H54 (cell line): ENCODE measurements at regions not wholly inside any gene's neighbourhood (a gene's known extent, or its start where the extent isn't known, plus 50 kb on each side); places are given as distances from the start of the nearest gene placed in this dataset.

Experiments
- DNase-seq: peaks from one replicate; pipeline ENCODE4 v3.0.0; 2011; ENCODE audit warnings: low spot score, mixed read lengths; ENCODE audit not compliant: insufficient read length
- FAIRE-seq: peaks from 3 replicates; lab custom pipeline; 2011; peaks lifted over from hg19 to GRCh38; lab: Jason Lieb, UNC
- POLR2A ChIP-seq: IDR thresholded peaks from 2 replicates; pipeline ENCODE4 v1.6.1; 2011; ENCODE audit warnings: low read depth, mild to moderate bottlenecking, low read length

GRCh38 chr5:155616779-155617392 lies 603.3 kb downstream of the KIF4B start:
- DNase-seq (peak; percentile 6), FAIRE-seq (no peak)
- TF ChIP-seq POLR2A = no peak

GRCh38 chr5:155619688-155620087 lies 606.1 kb downstream of the KIF4B start:
- FAIRE-seq = no peak
- DNase-seq = no peak
- no peak for TF ChIP-seq POLR2A

DNA sequence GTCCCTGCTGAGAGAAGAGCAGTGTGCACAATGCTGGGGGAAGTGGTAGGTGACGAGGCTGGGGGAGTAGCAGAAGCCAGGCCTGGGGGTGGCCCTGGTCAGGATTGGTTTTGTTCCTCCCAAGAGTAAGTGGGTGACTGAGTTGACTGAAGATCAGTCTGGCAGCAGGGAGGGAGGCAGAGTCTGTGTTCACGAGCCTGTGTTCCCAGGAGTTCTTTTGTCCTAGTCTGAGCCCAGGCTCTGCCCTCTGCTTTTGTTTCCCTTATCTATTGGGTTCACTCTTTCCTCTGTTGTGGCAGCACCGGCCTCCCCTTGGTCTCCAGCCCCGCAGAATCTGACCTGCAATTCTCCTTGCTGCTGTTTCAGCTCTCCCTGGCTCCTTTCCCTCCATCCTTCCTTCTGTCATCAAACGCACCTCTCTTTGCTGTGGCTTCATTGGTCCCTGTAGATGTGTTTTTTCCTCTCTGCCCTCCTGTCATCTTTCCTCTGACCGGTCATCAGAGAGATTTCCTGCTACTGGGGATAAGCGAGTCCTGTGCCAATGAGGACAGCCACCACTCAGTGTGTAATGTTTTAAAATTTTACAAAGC lies 607.4 kb downstream of the KIF4B start:
- DNase-seq (no peak), FAIRE-seq (no peak)

GRCh38 chr5:155624597-155625241 lies 611.2 kb downstream of the KIF4B start:
- no peak for FAIRE-seq
- no peak for DNase-seq
- TF ChIP-seq POLR2A = no peak

More for the DNA sequence above, 607.4 kb downstream of the KIF4B start:
- no peak for TF ChIP-seq POLR2A

DNA sequence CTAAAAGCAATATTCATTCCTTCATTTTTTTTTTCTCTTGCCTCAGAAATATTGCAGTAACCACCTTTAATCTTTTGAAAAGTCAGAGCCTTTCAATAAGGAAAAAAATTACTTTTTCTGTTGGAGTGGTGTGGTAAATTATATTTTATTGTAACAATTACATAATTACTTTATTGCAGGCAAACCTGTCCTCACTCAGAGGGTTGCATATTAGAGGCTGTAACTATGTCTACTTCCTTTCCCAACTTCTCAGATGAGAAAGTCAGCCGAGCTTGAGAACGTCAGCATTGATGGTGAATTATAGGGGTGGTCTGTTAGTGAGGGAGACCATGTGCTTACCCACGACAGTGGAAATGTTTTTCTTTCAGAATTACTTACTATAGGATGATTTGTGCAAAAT lies 611.8 kb downstream of the KIF4B start:
- DNase-seq = no peak
- FAIRE-seq = no peak
- no peak for TF ChIP-seq POLR2A

DNA sequence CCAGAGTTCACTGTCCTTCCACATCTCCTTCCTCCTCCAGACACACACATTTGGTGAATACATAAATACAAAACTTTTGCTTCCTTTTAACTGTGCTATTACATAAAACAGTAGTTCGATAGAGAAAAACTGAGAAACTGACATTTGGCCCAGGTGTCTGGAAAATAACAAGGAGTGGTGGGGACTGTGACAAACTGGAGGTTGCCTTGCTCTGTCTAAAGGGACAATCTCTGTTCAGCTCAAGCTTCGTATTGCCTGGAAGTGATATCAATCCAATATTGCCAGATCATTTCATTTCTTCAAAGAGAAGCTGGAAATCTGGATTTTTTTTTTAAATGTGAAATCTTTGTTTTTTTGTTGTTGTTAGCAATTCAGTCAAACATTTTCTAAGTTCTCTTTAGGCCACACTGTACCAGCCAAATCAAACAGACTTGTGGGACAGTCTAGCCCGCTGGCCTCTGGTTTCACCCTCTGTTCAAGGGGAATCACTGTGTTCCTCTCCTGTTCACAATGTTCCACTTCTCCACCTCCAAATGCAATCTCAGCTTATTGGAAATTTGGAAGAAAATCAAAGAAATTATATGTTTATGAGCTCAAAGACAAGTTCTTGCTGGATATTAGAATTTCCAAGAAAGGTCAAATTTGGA lies 612.5 kb downstream of the KIF4B start:
- no peak for TF ChIP-seq POLR2A
- FAIRE-seq = no peak
- DNase-seq = no peak

- TF ChIP-seq POLR2A = no peak
- no peak for DNase-seq
- no peak for FAIRE-seq
Measured at GRCh38 chr5:155626592-155626991, 613.0 kb downstream of the KIF4B start.

DNA sequence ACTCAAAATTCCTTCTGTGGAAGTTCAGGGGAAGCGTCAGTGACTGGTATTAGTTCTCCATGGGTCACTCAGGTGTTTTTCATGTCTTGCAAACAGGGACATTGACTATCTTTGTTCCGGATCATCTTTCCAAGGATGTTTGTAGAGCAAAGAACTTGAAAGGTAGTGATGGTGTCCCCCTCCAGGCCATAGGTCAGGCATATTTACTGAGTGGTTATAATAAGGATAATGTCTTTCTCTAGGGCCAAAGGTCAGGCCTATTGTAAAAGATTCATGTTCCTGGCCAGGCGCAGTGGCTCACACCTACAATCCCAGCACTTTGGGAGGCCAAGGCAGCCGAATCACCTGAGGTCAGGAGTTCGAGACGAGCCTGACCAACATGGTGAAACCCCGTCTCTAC lies 614.8 kb downstream of the KIF4B start:
- DNase-seq (no peak), FAIRE-seq (no peak)
- no peak for TF ChIP-seq POLR2A

DNA sequence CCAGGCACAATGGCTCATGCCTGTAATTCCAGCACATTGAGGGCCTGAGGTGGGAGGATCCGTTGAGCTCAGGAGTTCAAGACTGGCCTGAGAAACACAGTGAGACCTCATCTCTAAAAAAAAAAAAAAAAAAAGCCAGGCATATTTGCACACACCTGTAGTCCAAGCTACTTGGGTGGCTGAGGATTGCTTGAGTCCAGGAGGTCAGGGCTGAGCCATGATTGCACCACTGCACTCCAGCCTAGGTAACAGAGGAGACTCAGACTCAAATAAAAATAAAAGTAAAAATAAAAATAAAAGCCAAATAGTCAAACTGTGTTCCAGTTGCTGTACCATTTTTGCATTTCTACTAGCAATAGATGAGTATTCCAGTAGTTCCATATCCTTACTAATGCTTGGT lies 616.0 kb downstream of the KIF4B start:
- DNase-seq (no peak), FAIRE-seq (no peak)
- TF ChIP-seq POLR2A = no peak

DNA sequence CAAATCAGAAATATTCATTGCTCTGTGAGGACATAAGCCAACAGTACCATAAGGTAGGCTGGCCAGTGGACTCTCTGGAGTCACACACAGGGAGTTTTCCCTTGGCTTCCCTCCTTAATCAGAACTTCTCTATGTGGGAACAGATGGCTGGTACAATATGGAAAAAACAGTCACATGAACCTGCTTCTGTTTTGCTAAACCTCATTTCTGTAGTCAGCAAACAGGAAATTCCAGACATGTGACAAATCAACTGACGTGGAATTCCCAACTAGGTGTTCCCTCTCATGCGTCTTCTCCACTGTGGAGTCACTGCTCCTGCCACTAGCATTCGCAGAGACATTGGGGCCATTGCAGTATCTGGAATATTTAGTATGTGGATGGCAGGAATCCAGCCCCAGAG lies 617.6 kb downstream of the KIF4B start:
- FAIRE-seq = no peak

GRCh38 chr5:155633338-155633957 lies 619.9 kb downstream of the KIF4B start:
- DNase-seq = no peak
- no peak for FAIRE-seq
- no peak for TF ChIP-seq POLR2A

More for the DNA sequence above, 617.6 kb downstream of the KIF4B start:
- no peak for TF ChIP-seq POLR2A
- peak; percentile 4 for DNase-seq

DNA sequence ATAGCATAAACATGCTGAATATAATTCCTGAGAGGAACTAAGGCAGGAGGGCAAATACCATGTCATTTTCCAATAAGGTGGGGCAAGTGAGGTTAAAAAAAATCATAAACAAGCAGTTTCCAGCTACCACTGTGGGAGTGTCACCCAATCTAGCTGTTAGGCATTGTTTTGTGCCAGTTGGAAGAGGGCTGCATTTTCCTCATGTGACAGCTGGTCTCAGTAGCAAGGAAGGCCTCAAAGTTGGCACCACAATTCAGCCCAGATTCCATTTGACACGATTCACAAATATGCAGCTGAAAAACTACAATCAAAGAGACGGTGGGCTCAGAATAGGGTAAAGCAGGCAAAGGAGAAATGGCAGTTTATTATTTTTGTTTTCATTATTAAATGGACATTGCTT lies 636.1 kb downstream of the KIF4B start:
- TF ChIP-seq POLR2A = no peak
- FAIRE-seq (no peak), DNase-seq (no peak)

GRCh38 chr5:155655569-155655968 lies 642.0 kb downstream of the KIF4B start:
- no peak for FAIRE-seq
- no peak for TF ChIP-seq POLR2A
- DNase-seq = no peak

DNA sequence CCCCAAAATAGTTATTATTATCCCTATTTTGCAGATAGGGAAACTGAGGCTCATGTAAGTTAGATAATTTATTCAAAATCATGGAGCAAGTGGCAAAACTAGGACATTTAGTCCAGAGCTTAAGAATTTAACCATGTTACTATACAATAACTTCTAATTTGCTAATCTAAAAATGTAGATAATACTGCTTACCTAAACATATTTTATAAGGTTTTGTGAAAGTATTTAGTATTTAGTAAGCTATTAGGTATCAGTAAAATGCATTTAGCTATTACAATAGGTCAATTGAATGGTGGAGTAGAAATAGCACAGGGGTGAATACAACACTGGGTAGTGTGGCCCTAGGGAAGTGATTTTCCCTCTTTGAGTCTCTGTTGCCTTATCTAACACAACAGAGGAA lies 648.3 kb downstream of the KIF4B start:
- FAIRE-seq = no peak
- no peak for DNase-seq

More for the DNA sequence above, 648.3 kb downstream of the KIF4B start:
- TF ChIP-seq POLR2A = no peak
